Panc1 (cell line): ENCODE measurements at regions not wholly inside any gene's neighbourhood (a gene's known extent, or its start where the extent isn't known, plus 50 kb on each side); places are given as distances from the start of the nearest gene placed in this dataset.

Experiments
- TF ChIP-seq, protein P1 (sequence below): fragments of 450-650 bp; IDR thresholded peaks from 2 replicates; pipeline ENCODE4 v1.5.1; 2017; ENCODE audit warnings: mild to moderate bottlenecking
- TF ChIP-seq, protein P2 (sequence below), 2 experiments: IDR thresholded peaks; 2 replicates each; pipeline ENCODE4 v1.6.1; 2011 to 2012; ENCODE audit warnings: low read depth in 2 of 2, control low read depth in 1 of 2, low read length in 1 of 2, mild to moderate bottlenecking in 1 of 2, moderate library complexity in 1 of 2; ENCODE audit not compliant: insufficient read depth in 1 of 2

DNA sequence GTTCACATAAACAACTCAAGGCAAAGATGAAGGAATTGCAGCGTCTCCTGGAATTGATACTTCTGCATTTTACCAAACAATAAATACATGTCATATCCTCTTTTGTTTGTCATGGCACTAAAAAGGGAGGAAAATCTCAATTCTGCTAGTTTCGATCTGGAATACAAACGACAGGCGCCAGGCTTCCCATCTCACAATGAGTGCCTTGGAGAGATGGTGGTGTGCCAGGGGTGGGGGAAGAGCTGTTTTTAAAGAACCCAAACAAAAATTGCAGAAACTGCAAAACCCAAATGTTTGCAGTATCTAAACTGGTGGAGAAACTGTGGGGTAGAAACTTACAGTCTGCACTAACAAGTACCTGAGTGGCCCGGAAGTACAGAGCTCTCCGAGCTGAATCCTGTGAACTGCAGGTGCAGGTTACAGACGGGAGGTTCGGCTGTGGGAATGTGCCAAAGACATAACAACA is 53.0 kb upstream of the KLF3 start:
- TF ChIP-seq, protein P1, sequence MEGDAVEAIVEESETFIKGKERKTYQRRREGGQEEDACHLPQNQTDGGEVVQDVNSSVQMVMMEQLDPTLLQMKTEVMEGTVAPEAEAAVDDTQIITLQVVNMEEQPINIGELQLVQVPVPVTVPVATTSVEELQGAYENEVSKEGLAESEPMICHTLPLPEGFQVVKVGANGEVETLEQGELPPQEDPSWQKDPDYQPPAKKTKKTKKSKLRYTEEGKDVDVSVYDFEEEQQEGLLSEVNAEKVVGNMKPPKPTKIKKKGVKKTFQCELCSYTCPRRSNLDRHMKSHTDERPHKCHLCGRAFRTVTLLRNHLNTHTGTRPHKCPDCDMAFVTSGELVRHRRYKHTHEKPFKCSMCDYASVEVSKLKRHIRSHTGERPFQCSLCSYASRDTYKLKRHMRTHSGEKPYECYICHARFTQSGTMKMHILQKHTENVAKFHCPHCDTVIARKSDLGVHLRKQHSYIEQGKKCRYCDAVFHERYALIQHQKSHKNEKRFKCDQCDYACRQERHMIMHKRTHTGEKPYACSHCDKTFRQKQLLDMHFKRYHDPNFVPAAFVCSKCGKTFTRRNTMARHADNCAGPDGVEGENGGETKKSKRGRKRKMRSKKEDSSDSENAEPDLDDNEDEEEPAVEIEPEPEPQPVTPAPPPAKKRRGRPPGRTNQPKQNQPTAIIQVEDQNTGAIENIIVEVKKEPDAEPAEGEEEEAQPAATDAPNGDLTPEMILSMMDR, result no peak
- TF ChIP-seq, protein P2, sequence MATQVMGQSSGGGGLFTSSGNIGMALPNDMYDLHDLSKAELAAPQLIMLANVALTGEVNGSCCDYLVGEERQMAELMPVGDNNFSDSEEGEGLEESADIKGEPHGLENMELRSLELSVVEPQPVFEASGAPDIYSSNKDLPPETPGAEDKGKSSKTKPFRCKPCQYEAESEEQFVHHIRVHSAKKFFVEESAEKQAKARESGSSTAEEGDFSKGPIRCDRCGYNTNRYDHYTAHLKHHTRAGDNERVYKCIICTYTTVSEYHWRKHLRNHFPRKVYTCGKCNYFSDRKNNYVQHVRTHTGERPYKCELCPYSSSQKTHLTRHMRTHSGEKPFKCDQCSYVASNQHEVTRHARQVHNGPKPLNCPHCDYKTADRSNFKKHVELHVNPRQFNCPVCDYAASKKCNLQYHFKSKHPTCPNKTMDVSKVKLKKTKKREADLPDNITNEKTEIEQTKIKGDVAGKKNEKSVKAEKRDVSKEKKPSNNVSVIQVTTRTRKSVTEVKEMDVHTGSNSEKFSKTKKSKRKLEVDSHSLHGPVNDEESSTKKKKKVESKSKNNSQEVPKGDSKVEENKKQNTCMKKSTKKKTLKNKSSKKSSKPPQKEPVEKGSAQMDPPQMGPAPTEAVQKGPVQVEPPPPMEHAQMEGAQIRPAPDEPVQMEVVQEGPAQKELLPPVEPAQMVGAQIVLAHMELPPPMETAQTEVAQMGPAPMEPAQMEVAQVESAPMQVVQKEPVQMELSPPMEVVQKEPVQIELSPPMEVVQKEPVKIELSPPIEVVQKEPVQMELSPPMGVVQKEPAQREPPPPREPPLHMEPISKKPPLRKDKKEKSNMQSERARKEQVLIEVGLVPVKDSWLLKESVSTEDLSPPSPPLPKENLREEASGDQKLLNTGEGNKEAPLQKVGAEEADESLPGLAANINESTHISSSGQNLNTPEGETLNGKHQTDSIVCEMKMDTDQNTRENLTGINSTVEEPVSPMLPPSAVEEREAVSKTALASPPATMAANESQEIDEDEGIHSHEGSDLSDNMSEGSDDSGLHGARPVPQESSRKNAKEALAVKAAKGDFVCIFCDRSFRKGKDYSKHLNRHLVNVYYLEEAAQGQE (IDR thresholded peaks at IDR 0.05; ENCODE audit: insufficient read depth in 1 of 2, low read depth in 2 of 2, low read length in 1 of 2), result no peak
